K562 (cell line): ENCODE measurements at regions not wholly inside any gene's neighbourhood (a gene's known extent, or its start where the extent isn't known, plus 50 kb on each side); places are given as distances from the start of the nearest gene placed in this dataset.

ENCODE experiments used
- ATAC-seq: fragments of 200-7000 bp; cut with Tn5 transposase; 3 replicates; pipeline ENCODE4 v1.9.1; 2020; ENCODE audit warnings: moderate library complexity
- BruUV-seq: library from RNA; stranded (reverse); fragments of 400-500 nt; replicated peaks from 2 replicates; lab custom pipeline; 2021; lab: Mats Ljungman, UMichigan
- CTCF ChIA-PET: fragments of 300-600 bp; formaldehyde crosslinking; extraction: SDS; loops from one replicate; lab custom pipeline; 2021; ENCODE audit warnings: low intra/inter-chr PET ratio; lab: Yijun Ruan, JAX
- POLR2A ChIA-PET: fragments of 300-600, 350-650 bp; sonication (Branson Sonifier 250); formaldehyde crosslinking; extraction: SDS; loops from one replicate; lab custom pipeline; 2021; ENCODE audit warnings: antibody characterized with exemption, inconsistent platforms; lab: Yijun Ruan, JAX
- DNase-seq, 4 experiments: peaks; one replicate each; pipeline versions ENCODE4 v3.0.0 to v3.0.0-alpha.2; 2011 to 2018; ENCODE audit warnings: low spot score in 3 of 4, mixed read lengths in 3 of 4; ENCODE audit errors: extremely low read depth in 1 of 4
- FAIRE-seq: peaks from 2 replicates; lab custom pipeline; 2011; peaks lifted over from hg19 to GRCh38; lab: Jason Lieb, UNC
- H2AFZ ChIP-seq: 2 replicates; pipeline ENCODE4 v1.6.0; 2011; ENCODE audit warnings: low read depth, low read length, control low read depth, inconsistent platforms
- H3K27ac ChIP-seq: fragments of 200-600 bp; 3 replicates; pipeline ENCODE4 v1.8.0; 2011; ENCODE audit warnings: low read depth, mild to moderate bottlenecking, control low read depth, inconsistent platforms, low read length, moderate library complexity, mixed read lengths; ENCODE audit errors: extremely low read depth
- H3K27me3 ChIP-seq, 2 experiments: fragments of 300-600 bp in 1 of 2; 2 replicates in 1 of 2; 3 replicates in 1 of 2; pipeline versions ENCODE4 v1.6.0 to v1.8.0; 2011; ENCODE audit warnings: inconsistent platforms in 2 of 2, low read length in 2 of 2, mild to moderate bottlenecking in 1 of 2, mixed read lengths in 1 of 2, moderate library complexity in 1 of 2; ENCODE audit not compliant: control insufficient read depth in 2 of 2, insufficient read depth in 2 of 2
- H3K36me3 ChIP-seq: fragments of 300-600 bp; 3 replicates; pipeline ENCODE4 v1.8.0; 2011; ENCODE audit warnings: mild to moderate bottlenecking, low read length, inconsistent platforms; ENCODE audit not compliant: control insufficient read depth, insufficient read depth
- H3K4me1 ChIP-seq, 2 experiments: fragments of 200-600 bp in 1 of 2; replicated peaks in 1 of 2; 2 replicates in 1 of 2; 3 replicates in 1 of 2; pipeline versions ENCODE4 v1.5.1 to v1.8.0; 2011; ENCODE audit warnings: inconsistent platforms in 2 of 2, low read length in 2 of 2, mild to moderate bottlenecking in 1 of 2, mixed read lengths in 1 of 2, moderate library complexity in 1 of 2; ENCODE audit not compliant: control insufficient read depth in 2 of 2, insufficient read depth in 2 of 2
- H3K4me2 ChIP-seq: 2 replicates; pipeline ENCODE4 v1.6.1; 2011; ENCODE audit warnings: low read length, control low read depth, inconsistent platforms, mixed read lengths; ENCODE audit not compliant: insufficient read depth
- H3K4me3 ChIP-seq: fragments of 200-600 bp; sonication (generic), shearing (Covaris generic); 2 replicates; pipeline ENCODE4 v1.5.1; 2016; ENCODE audit warnings: control low read depth, inconsistent platforms
- H3K79me2 ChIP-seq: fragments of 200-600 bp; 3 replicates; pipeline ENCODE4 v1.8.0; 2011; ENCODE audit warnings: low read length, inconsistent platforms; ENCODE audit not compliant: control insufficient read depth, insufficient read depth
- H3K9ac ChIP-seq, 2 experiments: 2 replicates each; pipeline versions ENCODE4 v1.6.0 to v1.6.1; 2011; ENCODE audit warnings: low read depth in 2 of 2, low read length in 2 of 2, control low read depth in 1 of 2, inconsistent platforms in 1 of 2, mild to moderate bottlenecking in 1 of 2, mixed read lengths in 1 of 2; ENCODE audit not compliant: insufficient read depth in 1 of 2
- H3K9me1 ChIP-seq: one replicate; pipeline ENCODE4 v1.6.0; 2011; ENCODE audit warnings: inconsistent platforms, mild to moderate bottlenecking, low read length, moderate library complexity; ENCODE audit not compliant: control insufficient read depth, insufficient read depth
- H3K9me3 ChIP-seq: replicated peaks from 2 replicates; pipeline ENCODE4 v1.5.1; 2011; ENCODE audit warnings: low read depth, low read length, inconsistent platforms; ENCODE audit not compliant: control insufficient read depth, insufficient read depth
- H4K20me1 ChIP-seq: replicated peaks from 2 replicates; pipeline ENCODE4 v1.6.1; 2011; ENCODE audit warnings: low read length, inconsistent platforms, mixed read lengths; ENCODE audit not compliant: control insufficient read depth, insufficient read depth
- CAMTA2 ChIP-seq: fragments of 250-450 bp; sonication (Bioruptor Pico); conservative IDR thresholded peaks from 2 replicates; pipeline ENCODE4 v1.5.1; 2022
- ESRRB ChIP-seq: fragments of 250-450 bp; sonication (Bioruptor Pico); IDR thresholded peaks from 2 replicates; pipeline ENCODE4 v1.5.0; 2020; ENCODE audit warnings: mild to moderate bottlenecking, moderate library complexity, borderline replicate concordance
- GTF2A2 ChIP-seq: IDR thresholded peaks from 2 replicates; pipeline ENCODE4 v1.6.1; 2016; ENCODE audit warnings: mild to moderate bottlenecking, missing genetic modification characterization, missing compliant biosample characterization
- MAFK ChIP-seq: IDR thresholded peaks from 2 replicates; pipeline ENCODE4 v1.6.1; 2011; ENCODE audit warnings: low read length, improper control_type of control experiment
- MBD2 ChIP-seq: sonication (generic); IDR thresholded peaks from 2 replicates; pipeline ENCODE4 v1.6.1; 2016; ENCODE audit warnings: low read depth, borderline replicate concordance
- MIER1 ChIP-seq: fragments of 450-650 bp; IDR thresholded peaks from 2 replicates; pipeline ENCODE4 v1.6.1; 2016; ENCODE audit warnings: antibody characterized with exemption, mild to moderate bottlenecking, low read depth
- NFRKB ChIP-seq: fragments of 450-650 bp; IDR thresholded peaks from 2 replicates; pipeline ENCODE4 v1.6.1; 2016; ENCODE audit warnings: low read depth
- SOX6 ChIP-seq: fragments of 450-650 bp; IDR thresholded peaks from 2 replicates; pipeline ENCODE4 v1.6.1; 2014; ENCODE audit warnings: mild to moderate bottlenecking
- TCF7 ChIP-seq: sonication (generic); IDR thresholded peaks from 2 replicates; pipeline ENCODE4 v1.6.1; 2016; ENCODE audit warnings: antibody characterized with exemption, borderline replicate concordance
- TEAD4 ChIP-seq, 2 experiments: sonication (generic) in 1 of 2; formaldehyde crosslinking in 1 of 2; IDR thresholded peaks; 2 replicates each; pipeline versions ENCODE4 v1.6.1 to v1.8.0; 2012 to 2022; ENCODE audit warnings: borderline replicate concordance in 1 of 2, inconsistent platforms in 1 of 2, low read length in 1 of 2, mild to moderate bottlenecking in 1 of 2, missing genetic modification reagents in 1 of 2
- TRIM28 ChIP-seq: fragments of 450-650 bp; IDR thresholded peaks from 2 replicates; pipeline ENCODE4 v1.6.1; 2017
- VEZF1 ChIP-seq: fragments of 200-800 bp; sonication (Bioruptor generic); IDR thresholded peaks from 2 replicates; pipeline ENCODE4 v1.6.1; 2017; ENCODE audit warnings: missing genetic modification characterization, missing compliant biosample characterization
- ZNF184 ChIP-seq: sonication (generic); formaldehyde crosslinking; IDR thresholded peaks from 2 replicates; pipeline ENCODE4 v1.5.0; 2020; ENCODE audit warnings: missing genetic modification reagents
- WGBS: fragments of 100-300 bp; shearing (Covaris generic); methylation state at CpG from one replicate; pipeline ENCODE4 v1.1.6; 2016; ENCODE audit warnings: low coverage, mixed read lengths; ENCODE audit not compliant: insufficient coverage; ENCODE audit errors: missing lambda C conversion rate; 5-methylcytosine and 5-hydroxymethylcytosine counted together
- in situ Hi-C: fragments of 300-500 bp; cut with MboI; formaldehyde crosslinking; loops from 4 replicates; pipeline ENCODE4 v1.15.0; 2018; ENCODE audit warnings: inconsistent platforms, mixed read lengths
- intact Hi-C: fragments of 100-400 bp; cut with micrococcal nuclease; formaldehyde crosslinking; loops from 2 replicates; pipeline ENCODE4 v1.14.2; 2022
- TF ChIP-seq, protein P1 (sequence below), 2 experiments: fragments of 450-650 bp; IDR thresholded peaks; 2 replicates each; pipeline ENCODE4 v1.6.1; 2016; ENCODE audit warnings: mild to moderate bottlenecking in 2 of 2, borderline replicate concordance in 1 of 2, low read depth in 1 of 2, moderate library complexity in 1 of 2

- TF ChIP-seq ESRRB (CRISPR knock-in tag), result no peak
- no peak for TF ChIP-seq TCF7
- TF ChIP-seq TRIM28, result no peak
- no peak for TF ChIP-seq MIER1
- TF ChIP-seq CAMTA2 (CRISPR knock-in tag), result no peak
Measured at GRCh38 chr2:60292242-60292641, 261.2 kb downstream of the BCL11A start (continued).

- WGBS, result 0% methylated on average over 2 of the region's 2 CpGs
- intact Hi-C loops (no loop called here), in situ Hi-C loops (no loop called here)
- no peaks in the 10 kb centered on the region; a peak in 1 of 5 replicates for H3K4me1 ChIP-seq
- H3K9ac ChIP-seq, result no peak overlapping the region
- ChIA-PET CTCF (no interaction called here), POLR2A (no interaction called here)
- H2AFZ ChIP-seq, result no peak overlapping the region
- no TSS peak for BruUV-seq
- H3K9me1 ChIP-seq, result no peaks in the 10 kb centered on the region
- FAIRE-seq (no peak), ATAC-seq (no peak), DNase-seq (no peak)
- no peak overlapping the region for H3K4me3 ChIP-seq
- H3K79me2 ChIP-seq, result no peaks in the 10 kb centered on the region
- no peaks in the 10 kb centered on the region for H3K27me3 ChIP-seq
- no peaks in the 10 kb centered on the region for H3K36me3 ChIP-seq
- no peaks in the 10 kb centered on the region for H4K20me1 ChIP-seq
- H3K4me2 ChIP-seq, result no peak overlapping the region
- no peaks in the 10 kb centered on the region for H3K9me3 ChIP-seq
- no peak overlapping the region for H3K27ac ChIP-seq
- no peak for TF ChIP-seq NFRKB
- TF ChIP-seq GTF2A2 (tag), result no peak
- no peak for TF ChIP-seq MBD2
- TF ChIP-seq MAFK, result no peak
- TF ChIP-seq SOX6, result no peak
- TF ChIP-seq VEZF1 (CRISPR knock-in tag), result no peak
- TF ChIP-seq ZNF184 (CRISPR knock-in tag), result no peak
- TF ChIP-seq, protein P1, sequence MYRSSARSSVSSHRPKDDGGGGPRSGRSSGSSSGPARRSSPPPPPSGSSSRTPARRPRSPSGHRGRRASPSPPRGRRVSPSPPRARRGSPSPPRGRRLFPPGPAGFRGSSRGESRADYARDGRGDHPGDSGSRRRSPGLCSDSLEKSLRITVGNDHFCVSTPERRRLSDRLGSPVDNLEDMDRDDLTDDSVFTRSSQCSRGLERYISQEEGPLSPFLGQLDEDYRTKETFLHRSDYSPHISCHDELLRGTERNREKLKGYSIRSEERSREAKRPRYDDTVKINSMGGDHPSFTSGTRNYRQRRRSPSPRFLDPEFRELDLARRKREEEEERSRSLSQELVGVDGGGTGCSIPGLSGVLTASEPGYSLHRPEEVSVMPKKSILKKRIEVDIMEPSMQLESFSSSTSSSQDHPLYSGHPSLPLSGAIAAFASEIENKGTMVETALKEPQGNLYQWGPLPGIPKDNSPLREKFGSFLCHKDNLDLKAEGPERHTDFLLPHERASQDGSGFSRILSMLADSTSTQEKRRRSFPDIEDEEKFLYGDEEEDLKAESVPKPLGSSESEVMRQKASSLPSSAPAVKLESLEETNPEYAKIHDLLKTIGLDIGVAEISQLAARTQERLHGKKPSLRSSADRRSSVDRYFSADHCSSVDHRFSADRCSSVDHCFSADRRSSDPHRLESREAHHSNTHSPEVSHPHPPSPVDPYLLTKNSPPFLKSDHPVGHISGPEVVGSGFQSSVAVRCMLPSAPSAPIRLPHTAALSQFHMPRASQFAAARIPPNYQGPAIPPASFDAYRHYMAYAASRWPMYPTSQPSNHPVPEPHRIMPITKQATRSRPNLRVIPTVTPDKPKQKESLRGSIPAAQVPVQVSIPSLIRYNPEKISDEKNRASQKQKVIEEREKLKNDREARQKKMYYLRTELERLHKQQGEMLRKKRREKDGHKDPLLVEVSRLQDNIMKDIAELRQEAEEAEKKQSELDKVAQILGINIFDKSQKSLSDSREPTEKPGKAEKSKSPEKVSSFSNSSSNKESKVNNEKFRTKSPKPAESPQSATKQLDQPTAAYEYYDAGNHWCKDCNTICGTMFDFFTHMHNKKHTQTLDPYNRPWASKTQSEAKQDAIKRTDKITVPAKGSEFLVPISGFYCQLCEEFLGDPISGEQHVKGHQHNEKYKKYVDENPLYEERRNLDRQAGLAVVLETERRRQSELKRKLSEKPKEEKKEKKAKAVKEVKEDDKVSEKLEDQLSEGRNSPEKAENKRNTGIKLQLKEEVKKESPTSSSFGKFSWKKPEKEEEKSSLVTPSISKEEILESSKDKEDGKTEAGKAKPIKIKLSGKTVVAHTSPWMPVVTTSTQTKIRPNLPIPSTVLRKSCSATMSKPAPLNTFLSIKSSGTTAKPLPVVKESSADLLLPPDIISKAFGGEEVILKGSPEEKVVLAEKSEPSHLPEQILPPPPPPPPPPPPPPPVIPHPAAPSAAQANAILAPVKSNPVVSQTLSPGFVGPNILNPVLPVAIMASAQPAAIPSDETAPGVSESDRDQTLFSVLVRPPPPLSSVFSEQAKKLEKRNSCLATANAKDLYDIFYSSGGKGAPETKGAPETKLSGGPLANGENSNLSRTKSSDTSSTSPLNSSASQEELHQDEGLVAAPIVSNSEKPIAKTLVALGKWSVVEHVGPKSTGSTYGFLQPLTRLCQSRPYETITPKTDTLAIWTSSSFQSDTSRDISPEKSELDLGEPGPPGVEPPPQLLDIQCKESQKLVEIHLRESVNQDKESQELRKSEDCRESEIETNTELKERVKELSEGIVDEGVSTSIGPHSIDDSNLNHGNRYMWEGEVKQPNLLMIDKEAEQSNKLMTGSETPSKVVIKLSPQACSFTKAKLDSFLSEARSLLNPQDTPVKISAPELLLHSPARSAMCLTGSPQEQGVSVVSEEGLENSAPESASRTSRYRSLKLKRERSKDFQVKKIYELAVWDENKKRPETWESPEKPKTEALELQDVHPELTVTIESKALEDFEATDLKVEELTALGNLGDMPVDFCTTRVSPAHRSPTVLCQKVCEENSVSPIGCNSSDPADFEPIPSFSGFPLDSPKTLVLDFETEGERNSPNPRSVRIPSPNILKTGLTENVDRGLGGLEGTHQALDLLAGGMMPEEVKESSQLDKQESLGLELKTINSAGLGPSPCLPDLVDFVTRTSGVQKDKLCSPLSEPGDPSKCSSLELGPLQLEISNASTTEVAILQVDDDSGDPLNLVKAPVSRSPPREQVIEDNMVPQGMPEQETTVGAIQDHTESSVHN (IDR thresholded peaks at IDR 0.05; ENCODE audit: borderline replicate concordance in 1 of 2, low read depth in 1 of 2), result no peak
- no peak for TF ChIP-seq TEAD4 (IDR thresholded peaks at IDR 0.05; ENCODE audit: low read length)
- no peak for TF ChIP-seq TEAD4 (CRISPR knock-in tag; IDR thresholded peaks at IDR 0.05; ENCODE audit: borderline replicate concordance)
Measured at GRCh38 chr2:60290509-60290908, 262.9 kb downstream of the BCL11A start.
